Esophagus muscularis mucosa (tissue), 4 donors: ENCODE measurements at regions not wholly inside any gene's neighbourhood (a gene's known extent, or its start where the extent isn't known, plus 50 kb on each side); places are given as distances from the start of the nearest gene placed in this dataset.
A peak's percentile ranks its signal among the peaks of the same experiment; 100 is the strongest.

Experiments
- DNase-seq: peaks from one replicate; pipeline ENCODE4 v3.0.0-alpha.2; 2017; ENCODE audit errors: extremely low spot score
- H3K27ac ChIP-seq, 4 donors: fragments of 200-600 bp; sonication (generic); replicated peaks in 1 of 4; 1 replicate in 3 of 4; 2 replicates in 1 of 4; pipeline ENCODE4 v1.5.1; 2016 to 2019; ENCODE audit warnings: mild to moderate bottlenecking in 1 of 4
- H3K27me3 ChIP-seq, 4 donors: fragments of 200-600 bp; sonication (generic); one replicate each; pipeline versions ENCODE4 v1.5.1 to v1.6.0; 2016 to 2019
- H3K36me3 ChIP-seq, 4 donors: fragments of 200-600 bp; sonication (generic); one replicate each; pipeline ENCODE4 v1.5.1; 2016 to 2019
- H3K4me1 ChIP-seq, 4 donors: fragments of 200-600 bp; sonication (generic); one replicate each; pipeline ENCODE4 v1.5.1; 2016 to 2019
- H3K4me3 ChIP-seq, 4 donors: fragments of 200-600 bp; sonication (generic); 1 replicate in 2 of 4; 2 replicates in 2 of 4; pipeline ENCODE4 v1.5.1; 2016 to 2019; ENCODE audit warnings: mild to moderate bottlenecking in 4 of 4, moderate library complexity in 1 of 4
- H3K9me3 ChIP-seq, 4 donors: fragments of 200-600 bp; sonication (generic); 1 replicate in 3 of 4; 2 replicates in 1 of 4; pipeline ENCODE4 v1.5.1; 2016 to 2019
- CTCF ChIP-seq, 3 experiments: fragments of 200-600 bp in 2 of 3; fragments of 450-650 bp in 1 of 3; sonication (generic) in 2 of 3; IDR thresholded peaks; one replicate each; pipeline ENCODE4 v1.5.1; 2017 to 2019; ENCODE audit warnings: antibody characterized with exemption in 3 of 3, mild to moderate bottlenecking in 2 of 3, moderate library complexity in 1 of 3
- EP300 ChIP-seq: sonication (generic); formaldehyde crosslinking; IDR thresholded peaks from one replicate; pipeline ENCODE4 v1.6.1; 2017; ENCODE audit warnings: antibody characterized with exemption
- POLR2A ChIP-seq: fragments of 450-650 bp; IDR thresholded peaks from one replicate; pipeline ENCODE4 v1.6.1; 2017; ENCODE audit warnings: antibody characterized with exemption, moderate library complexity, mild to moderate bottlenecking, low read depth
- POLR2AphosphoS5 ChIP-seq, 2 donors: sonication (generic); formaldehyde crosslinking; IDR thresholded peaks; one replicate each; pipeline ENCODE4 v1.6.1; 2017; ENCODE audit warnings: antibody characterized with exemption in 2 of 2
- WGBS: methylation state at CpG from one replicate; pipeline ENCODE4 v1.1.5; 2018; 5-methylcytosine and 5-hydroxymethylcytosine counted together
- intact Hi-C: fragments of 100-400 bp; cut with DNase I; formaldehyde crosslinking; loops from one replicate; pipeline ENCODE4 v1.15.1; 2023

- Histone ChIP-seq H3K36me3 (no peaks in the 10 kb centered on the region), H3K27ac (no peak overlapping the region), H3K4me3 (no peak overlapping the region), H3K4me1 (no peaks in the 10 kb centered on the region), H3K27me3 (peaks cover 0 to 7% (median 0%) of the 10 kb centered on the region in 4 donors), H3K9me3 (no peaks in the 10 kb centered on the region)
- TF ChIP-seq EP300 (no peak), CTCF (IDR thresholded peaks at IDR 0.05) (no peak), POLR2A (no peak), POLR2AphosphoS5 (IDR thresholded peaks at IDR 0.05) (no peak)
- WGBS, result 82% methylated on average over 5 of the region's 5 CpGs
- intact Hi-C loops, result no loop called here
- DNase-seq, result no peak
Measured at GRCh38 chr3:194750491-194750828, 64.8 kb downstream of the FAM43A start.

GRCh38 chr3:194755671-194756459 lies 70.2 kb downstream of the FAM43A start:
- intact Hi-C loops, result no loop called here
- Histone ChIP-seq H3K36me3 (no peaks in the 10 kb centered on the region), H3K9me3 (no peaks in the 10 kb centered on the region), H3K4me1 (peaks cover 11 to 31% (median 29%) of the 10 kb centered on the region in 4 donors), H3K27me3 (no peaks in the 10 kb centered on the region), H3K4me3 (no peak overlapping the region), H3K27ac (no peak overlapping the region)
- DNase-seq, result no peak
- WGBS, result no CpG with 5 or more reads among the region's 29 CpGs
- TF ChIP-seq EP300, result no peak
- TF ChIP-seq POLR2AphosphoS5 (IDR thresholded peaks at IDR 0.05), result no peak
- no peak for TF ChIP-seq POLR2A
- TF ChIP-seq CTCF (IDR thresholded peaks at IDR 0.05), result no peak

GRCh38 chr3:194756460-194756779 lies 70.7 kb downstream of the FAM43A start:
- DNase-seq, result no peak
- Histone ChIP-seq H3K27ac (peak overlapping the region in 1 of 4 donors; percentile 67), H3K4me3 (no peak overlapping the region), H3K27me3 (no peaks in the 10 kb centered on the region), H3K9me3 (no peaks in the 10 kb centered on the region), H3K4me1 (peaks cover 16 to 37% (median 31%) of the 10 kb centered on the region in 4 donors), H3K36me3 (no peaks in the 10 kb centered on the region)
- 67% methylated on average over 1 of the region's 4 CpGs for WGBS
- intact Hi-C loops, result no loop called here
- TF ChIP-seq POLR2AphosphoS5 (IDR thresholded peaks at IDR 0.05), result no peak
- TF ChIP-seq POLR2A, result no peak
- no peak for TF ChIP-seq EP300
- no peak for TF ChIP-seq CTCF (IDR thresholded peaks at IDR 0.05)

GRCh38 chr3:194756791-194757325 lies 71.2 kb downstream of the FAM43A start:
- H3K27me3 ChIP-seq, result peaks cover 0 to 3% (median 0%) of the 10 kb centered on the region in 4 donors
- no peaks in the 10 kb centered on the region for H3K36me3 ChIP-seq
- peaks cover 19 to 38% (median 31%) of the 10 kb centered on the region in 4 donors for H3K4me1 ChIP-seq
- WGBS, result 74% methylated on average over 3 of the region's 10 CpGs
- no peak for DNase-seq
- TF ChIP-seq EP300, result no peak
- TF ChIP-seq CTCF (IDR thresholded peaks at IDR 0.05), result no peak
- no peak for TF ChIP-seq POLR2AphosphoS5 (IDR thresholded peaks at IDR 0.05)
- TF ChIP-seq POLR2A, result no peak
- H3K9me3 ChIP-seq, result no peaks in the 10 kb centered on the region
- intact Hi-C loops, result no loop called here
- no peak overlapping the region for H3K4me3 ChIP-seq
- peak overlapping the region; percentile 52 to 67 (median 61) for H3K27ac ChIP-seq
